ENCODE measurements at regions not wholly inside any gene's neighbourhood (a gene's known extent, or its start where the extent isn't known, plus 50 kb on each side); places are given as distances from the start of the nearest gene placed in this dataset.

DNA sequence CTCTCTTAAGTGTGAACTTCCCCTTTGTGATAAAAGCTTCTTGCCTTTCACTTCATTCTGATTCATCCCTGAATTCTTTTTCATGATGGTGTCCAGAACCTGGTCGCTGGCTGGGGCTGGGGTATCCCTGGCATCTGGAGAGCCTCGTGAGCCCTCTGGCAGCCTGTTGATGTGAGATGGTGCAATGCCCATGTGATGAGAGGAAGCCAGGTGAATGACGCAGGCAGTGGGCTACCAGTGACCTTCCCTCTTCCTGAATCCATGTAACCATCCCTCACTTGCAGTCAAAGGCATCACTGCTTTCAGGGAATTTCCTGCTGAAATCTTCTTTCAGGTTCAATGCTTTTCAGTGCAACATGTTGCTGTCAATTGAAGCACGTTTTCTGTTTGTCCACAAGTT, 158.6 kb upstream of the SLC10A2 start:
- no peak for DNase-seq (ENCODE audit: low read depth, low spot score)

DNA sequence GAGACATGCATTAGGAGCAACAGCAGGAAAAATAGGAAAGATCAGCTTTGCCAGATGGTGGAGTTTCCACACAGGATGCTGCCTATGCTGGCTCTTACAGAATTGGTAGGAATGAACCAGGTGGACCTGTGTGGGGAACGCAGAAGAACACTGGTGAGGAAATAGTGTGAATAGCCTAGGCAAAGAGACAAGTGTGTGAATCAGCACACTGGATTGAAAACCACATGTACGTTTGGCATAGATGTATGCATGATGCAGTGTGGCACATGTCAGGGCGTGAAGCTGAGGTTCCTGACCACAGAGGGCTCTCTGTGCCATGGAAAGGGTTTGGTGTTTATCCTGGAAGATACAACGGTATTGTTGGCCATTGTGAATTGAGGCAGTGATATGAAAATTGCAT, 156.5 kb upstream of the SLC10A2 start:
- DNase-seq (ENCODE audit: low read depth, low spot score), result no peak

DNA sequence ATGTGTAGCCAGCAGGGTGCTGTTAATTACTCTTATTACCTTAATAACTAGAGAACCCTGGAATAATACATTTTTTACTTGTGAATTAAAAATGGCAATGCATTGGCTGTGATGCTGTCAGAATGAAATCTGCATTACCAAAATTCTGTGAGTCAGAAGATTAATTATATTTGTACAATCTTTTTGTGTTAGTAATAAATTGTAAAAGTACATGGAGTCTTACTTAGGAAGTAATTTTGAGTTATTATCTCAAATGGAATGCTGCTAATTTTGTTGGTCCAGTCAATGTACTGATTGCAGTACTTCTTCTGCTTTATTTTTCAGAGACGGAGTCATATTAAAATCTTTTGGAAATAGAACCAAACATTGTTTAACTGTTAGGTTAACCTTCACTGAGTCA, 152.0 kb upstream of the SLC10A2 start:
- DNase-seq (ENCODE audit: low read depth, low spot score), result no peak

DNA sequence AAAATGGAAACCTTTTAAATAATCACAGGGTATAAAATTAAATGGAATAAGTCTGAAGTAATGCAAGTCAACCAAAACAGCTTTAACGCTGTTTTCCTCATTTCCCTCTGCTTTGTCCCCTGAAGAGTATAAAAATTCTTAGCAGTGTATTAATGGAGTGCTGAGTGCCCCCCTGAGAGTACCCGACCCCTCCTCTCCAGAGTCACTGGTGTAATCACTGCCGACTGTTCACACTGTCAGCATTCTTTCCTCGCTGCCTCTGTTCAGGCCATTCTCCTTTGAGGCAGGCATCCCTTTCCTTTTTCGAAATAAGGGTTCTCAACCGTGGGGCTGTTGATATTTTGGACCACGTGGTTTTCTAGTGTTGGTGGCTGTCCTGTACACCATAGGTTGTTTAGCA, 146.9 kb upstream of the SLC10A2 start:
- no peak for DNase-seq (ENCODE audit: low read depth, low spot score)

DNA sequence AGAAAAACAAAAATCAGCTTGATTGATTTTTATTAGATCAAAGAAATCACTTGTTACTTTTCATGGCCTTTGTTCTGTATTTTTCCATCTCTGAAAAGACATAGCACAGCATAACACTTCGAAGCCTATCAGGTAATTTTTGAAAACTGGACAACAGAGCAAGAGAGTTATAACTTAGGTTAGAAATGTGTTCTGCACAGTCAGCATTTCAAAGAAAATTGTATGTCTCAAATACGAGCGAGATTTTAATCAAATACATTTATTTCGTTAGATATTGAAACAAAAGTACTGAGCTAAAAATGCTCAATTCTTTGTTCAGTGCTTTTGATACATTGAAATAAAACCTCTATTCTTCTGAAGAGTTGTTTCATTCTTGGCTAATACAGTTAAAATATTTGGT, 144.1 kb upstream of the SLC10A2 start:
- no peak for DNase-seq (ENCODE audit: low read depth, low spot score)

DNA sequence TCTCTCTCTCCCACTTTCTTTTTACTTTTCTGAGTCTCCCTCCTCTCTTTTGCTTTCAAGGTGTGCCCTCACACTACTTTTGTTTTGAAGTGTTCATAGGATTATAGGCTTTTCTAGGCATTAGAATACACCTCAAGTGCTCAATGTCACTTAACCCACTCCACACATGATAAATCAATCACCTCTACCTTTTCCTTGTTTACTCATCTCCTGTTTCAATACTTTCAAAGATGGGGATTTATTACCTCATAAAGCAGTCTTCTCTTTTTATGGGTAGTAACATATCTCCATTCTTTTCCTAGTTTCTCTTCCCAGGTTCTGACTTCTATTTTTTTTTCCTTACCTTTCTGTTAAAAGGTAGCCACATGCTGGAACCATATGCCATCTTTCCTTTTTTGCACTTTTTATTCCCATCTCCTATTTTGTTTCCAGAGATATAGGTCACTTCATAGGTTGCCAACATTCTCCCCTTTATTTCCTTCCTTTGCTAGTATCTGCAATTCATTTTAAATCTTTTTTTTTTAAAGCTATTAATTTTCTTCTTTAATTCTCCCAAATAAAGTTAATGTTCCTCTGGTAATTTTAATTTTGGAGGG, 137.6 kb upstream of the SLC10A2 start:
- no peak for DNase-seq (ENCODE audit: low read depth, low spot score)

DNA sequence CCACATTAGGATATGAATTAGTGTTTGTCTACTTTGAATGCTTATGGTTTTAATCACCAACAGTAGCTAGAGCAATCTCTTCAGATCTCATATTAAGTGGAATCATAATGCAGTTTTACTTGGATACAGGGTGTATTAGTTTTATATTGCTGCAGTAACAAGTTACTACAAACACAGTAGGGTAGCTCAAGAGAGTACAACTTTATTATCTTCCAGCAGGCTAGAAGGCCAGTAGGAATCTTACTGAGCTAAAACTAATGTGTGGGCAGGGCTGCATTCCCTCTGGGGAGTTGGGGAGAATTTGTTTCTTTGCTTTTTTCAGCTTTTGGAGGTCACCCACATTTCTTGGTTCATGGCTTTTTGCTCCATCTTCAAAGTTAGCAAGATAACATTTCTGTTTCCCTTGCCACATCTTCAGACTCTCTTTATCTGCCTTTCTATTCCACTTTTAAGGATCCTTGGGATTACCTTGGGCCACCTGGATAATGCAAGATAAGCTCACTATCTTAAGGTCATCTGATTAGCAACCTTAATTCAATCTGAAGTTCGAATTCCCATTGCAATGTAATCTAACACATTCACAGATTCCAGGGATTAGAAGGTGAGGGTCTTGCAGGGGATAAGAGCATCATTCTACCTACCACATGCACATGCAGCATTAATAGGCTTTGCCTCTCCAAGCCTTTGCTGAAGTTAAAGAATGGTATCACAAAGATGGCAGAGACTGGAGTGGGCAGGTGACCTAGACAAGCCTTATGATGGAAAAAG, 134.1 kb upstream of the SLC10A2 start:
- DNase-seq (ENCODE audit: low read depth, low spot score), result no peak

DNA sequence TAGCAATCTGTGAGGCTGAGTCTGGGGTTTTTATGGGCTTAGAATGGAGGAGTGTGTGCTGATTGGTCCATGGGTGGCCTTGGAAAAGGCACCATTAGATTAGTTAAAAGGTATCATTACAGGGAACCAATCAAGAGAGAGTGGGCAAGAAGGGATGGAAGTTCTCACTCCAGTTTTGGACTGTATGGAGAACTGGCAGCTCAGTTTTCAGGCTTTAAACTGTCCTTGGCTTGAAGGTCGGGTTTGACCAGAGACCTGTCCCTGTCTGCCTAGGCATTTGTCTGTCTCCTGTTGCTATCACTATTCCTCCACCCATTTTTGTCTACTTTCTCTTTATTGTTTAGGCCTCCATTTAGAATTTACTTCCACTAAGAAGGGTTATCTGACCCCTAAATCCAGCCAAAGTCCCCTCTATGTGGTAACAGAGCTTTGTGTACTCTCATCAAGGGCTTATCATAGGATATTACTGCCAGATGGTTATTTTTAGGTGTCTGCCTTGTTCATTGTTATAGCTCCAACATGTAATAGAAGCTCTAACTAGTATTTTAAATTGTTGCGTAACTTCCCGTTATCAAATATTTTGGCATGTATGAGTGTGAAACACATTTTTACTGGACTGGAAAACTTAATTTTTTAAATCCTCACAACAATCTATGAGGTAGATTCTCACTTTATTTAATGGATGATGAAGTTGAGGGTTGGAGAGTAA, 133.3 kb upstream of the SLC10A2 start:
- DNase-seq (ENCODE audit: low read depth, low spot score), result no peak

DNA sequence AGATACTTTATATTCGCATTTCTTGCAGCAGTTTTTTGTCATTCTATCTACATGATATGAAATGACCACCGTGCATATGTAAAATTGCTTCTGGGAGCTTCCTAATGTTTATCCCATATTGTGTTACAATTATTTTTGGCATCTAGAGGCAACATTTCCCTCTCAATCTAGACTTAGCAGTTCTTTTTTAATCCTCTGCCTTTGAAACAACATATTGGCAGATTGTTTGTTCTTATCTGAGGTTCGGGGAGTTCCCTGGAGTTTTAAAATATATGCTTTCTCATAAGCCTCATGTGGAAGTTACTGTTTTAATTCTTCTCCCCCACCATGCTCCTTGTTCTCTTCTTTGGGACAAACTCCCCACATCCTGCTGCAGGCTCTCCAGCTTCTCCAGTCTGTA, 130.1 kb upstream of the SLC10A2 start:
- no peak for DNase-seq (ENCODE audit: low read depth, low spot score)

DNA sequence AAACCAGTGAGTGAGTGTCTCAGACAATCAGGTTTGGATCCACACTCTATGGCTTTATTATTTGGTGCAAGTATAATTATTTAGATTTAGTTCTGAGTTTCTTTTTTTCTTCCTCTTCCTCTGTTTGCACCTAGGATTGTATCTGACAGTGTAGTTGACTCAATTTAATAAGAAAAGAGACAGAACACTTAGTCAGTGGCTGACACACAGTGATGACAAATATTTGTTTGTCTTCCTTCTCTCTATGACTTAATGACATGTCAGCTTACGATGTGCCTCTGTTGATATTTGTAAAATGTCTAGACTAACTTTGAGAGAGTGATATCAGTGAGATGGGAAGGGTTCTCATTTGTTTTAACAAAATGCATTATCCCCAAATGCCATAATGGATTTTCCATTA, 129.5 kb upstream of the SLC10A2 start:
- DNase-seq (ENCODE audit: low read depth, low spot score), result no peak

DNA sequence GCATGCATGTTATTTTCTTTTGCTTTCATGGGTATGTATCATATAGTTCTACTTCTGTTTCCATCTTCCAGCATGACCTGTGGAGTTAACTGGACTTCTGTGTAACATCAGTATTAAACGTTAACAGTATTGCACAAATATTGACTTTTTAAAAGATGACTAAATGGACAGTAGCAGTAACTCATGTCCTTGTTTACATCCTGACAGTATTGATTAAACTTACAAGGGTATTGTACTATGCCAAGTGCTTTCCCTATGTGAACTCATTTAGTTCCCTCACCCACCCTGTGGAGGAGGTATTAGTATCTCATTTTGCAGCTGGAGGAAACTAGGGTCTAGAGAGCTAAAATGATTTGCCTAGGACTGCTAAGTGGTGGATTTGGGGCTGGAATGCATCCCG, 128.7 kb upstream of the SLC10A2 start:
- DNase-seq (ENCODE audit: low read depth, low spot score), result no peak

DNA sequence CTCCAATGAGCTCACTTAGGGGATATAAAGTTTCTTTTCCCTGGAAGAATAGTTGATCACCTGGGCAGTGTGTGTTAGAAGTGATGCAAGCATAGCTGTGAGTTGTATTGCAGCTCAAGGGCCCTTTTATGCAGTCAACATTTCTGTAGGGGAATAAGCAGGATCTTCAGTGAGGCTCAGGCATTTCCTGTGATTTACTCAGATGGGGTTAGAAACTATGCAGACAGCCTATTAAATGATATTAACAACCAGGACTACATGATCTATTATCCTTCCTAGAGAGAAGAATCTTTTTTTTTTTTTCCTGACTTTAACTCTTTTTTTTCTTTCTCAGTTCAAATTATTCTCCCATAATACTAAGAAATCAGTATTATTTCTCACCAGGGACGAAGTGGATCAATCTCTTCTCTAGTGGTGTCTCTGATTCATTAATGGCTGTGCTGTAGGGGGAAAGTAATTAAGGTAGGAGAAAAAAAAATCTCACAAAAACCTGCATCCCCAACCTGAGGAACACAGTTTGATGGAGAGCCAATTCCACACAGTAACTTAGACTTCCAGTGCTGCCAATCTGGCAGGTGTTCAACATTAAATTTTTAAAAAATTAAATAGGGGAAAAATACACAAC, 126.4 kb upstream of the SLC10A2 start:
- DNase-seq (ENCODE audit: low read depth, low spot score), result no peak

DNA sequence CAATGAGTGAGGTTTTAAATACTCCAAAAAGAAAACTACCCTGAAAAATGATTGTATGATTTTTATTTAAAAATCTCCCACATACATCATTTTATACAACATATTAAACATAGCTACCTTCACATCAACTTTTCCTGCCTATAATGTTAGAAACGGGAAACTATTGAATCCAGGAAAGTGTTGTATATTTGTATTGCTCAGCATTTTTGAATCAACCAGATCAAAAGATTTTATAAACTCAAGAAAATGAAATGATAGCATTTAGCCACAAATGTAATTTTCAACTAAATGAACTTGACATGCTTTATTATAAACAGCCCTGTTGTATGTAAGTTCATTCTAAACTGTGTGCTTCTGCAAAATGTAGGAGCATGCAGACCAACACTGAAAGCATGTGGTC, 124.6 kb upstream of the SLC10A2 start:
- DNase-seq (ENCODE audit: low read depth, low spot score), result no peak

DNA sequence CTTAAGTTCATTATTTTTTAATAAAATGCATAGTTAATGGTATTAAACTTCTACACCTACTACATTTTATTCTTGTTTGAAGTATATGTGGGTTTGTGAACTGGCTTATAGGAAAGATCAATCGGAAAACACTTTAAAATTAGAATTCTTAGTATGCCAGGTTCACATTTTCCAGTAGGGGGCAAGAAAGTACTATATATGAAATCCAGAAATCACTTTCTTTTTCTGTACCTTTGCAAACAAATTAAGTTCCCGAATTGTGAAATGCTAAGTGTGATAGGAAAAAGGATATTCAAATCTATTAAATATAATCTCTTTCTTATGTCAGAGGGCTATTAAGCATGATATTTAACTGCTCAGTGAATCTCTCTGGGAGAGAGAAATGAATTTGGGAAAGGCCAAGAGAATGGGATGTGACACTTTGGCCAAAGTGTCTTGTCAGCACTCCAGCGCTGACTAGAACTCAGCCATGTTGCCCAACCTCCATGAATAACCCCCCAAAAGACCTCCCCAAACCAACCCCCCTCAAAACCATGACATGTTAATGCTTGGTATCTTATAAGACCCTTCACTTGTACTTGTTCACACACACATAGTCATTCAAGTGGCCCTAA, 122.6 kb upstream of the SLC10A2 start:
- no peak for DNase-seq (ENCODE audit: low read depth, low spot score)

DNA sequence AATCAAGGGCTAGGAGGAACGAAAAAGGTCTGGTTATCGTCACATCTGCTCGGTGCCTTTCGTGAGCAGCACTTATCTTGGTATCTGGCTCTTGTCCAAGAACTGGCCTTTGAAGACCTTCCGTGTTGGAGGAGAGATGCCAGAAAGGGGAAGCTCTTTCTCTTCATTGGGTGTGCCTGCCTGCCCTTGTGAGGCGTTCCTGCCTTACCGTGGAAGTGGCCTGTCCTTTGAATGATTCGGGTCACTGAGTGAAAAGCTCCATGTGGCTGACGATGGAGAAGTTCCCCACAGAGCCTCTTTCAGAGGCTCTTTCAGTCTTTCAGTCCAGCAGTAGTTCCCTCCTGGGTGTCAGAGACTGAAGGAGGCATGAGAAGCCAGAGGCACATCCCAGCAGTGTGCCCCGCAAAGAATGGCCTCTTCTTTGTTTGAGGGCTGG, 121.5 kb upstream of the SLC10A2 start:
- DNase-seq (ENCODE audit: low read depth, low spot score), result peak; percentile 73

DNA sequence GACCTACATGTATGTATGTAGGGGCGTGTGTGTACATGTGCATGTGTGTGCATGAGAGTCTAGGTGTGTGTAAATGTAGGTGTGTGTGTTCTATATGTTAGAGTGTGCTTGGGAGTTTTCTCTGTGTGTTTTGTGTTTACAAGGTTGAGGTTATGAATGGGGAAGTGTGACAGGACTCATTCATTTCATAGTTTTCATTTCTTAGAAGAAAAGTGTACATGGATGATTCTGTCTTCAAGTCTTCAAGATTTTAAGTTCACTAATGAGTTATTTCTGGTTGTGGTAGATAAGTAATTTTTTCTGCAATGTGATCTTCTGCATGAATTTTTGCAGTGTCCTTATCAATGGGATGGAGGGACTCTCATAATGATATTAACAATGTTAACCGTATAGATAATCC, 118.2 kb upstream of the SLC10A2 start:
- no peak for DNase-seq (ENCODE audit: low read depth, low spot score)

DNA sequence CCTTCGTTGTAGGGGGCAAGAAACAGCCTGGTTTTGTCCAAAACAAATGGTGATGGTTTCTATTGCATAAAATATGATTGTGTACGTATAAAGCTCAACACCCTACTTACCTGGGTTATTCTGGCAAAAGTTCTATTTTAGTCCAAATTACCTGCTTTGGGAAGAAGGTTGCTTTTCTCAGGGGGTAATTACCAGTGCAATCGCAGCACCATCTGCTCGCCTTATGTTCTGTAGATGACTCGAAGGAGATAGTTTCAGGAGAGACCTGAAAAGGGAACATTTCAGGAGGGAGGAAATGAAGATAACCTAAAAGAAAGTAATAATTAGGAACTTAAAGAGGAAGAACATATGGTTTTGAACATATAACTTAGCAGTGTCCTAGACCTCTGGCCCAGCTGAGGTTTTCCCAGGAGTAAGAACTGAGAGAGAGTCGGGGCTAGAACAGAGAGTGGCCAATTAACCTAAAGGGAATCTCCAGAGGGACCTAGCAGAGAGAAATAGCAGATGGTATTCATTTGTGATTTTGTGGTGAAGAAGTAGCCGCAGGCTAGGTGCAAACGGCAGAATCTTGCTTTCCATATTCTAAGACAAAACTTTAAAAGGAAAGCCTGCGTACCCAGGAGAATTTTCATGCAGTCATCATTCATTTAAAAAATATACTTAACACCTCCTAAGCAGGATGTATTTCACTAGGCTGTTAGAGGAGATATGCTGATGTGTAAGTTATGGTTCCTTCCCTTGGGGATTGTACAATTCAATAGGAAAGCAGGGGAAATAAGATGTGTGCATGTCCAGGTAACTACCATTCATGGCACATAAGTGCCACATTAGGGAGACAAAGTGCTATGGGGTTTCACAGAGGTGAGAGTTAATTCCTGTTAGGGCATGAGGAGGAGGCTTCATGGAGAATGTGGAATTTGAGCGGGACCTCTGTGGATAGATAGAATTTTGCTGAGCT, 113.0 kb upstream of the SLC10A2 start:
- DNase-seq (ENCODE audit: low read depth, low spot score), result no peak

DNA sequence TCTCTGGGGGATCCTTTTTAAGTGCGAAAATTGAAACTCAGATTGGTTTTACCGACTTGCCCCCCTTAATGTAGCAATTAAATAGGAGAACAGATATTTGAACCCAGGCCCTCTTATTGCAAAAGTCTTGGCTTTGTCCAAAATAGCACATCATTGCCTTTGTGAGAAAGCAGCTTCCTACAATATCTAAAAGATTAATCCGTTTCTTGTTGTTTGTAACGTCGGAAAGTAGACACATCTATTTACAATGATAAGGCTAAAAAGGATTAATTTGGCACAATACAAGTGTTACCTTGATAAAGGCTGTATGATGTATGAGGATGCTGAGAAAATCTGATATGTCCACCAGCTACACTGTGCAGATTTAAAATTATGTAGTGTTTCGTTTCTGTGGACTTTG, 108.7 kb upstream of the SLC10A2 start:
- DNase-seq (ENCODE audit: low read depth, low spot score), result no peak

DNA sequence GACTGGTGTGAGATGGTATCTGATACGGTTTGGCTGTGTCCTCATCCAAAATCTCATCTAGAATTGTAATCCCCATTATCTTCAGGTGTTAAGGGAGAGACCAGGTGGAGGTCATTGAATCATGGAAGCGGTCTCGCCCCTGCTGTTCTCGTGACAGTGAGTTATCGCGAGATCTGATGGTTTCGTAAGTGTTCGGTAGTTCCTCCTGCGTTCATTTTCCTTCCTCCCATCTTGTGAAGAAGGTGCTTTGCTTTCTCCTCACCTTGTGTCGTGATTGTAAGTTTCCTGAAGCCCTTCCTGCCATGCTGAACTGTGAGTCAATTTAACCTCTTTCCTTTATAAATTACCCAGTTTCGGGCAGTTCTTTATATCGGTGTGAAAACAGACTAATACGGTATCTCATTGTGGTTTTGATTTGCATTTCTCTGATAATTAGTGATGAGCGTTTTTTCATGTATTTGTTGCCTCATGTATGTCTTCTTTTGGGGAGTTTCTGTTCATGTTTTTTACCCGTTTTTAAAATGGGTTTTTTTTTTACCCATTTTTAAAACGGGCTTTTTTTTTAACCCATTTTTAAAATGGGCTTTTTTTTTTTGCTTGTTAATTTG, 102.8 kb upstream of the SLC10A2 start:
- DNase-seq (ENCODE audit: low read depth, low spot score), result no peak

DNA sequence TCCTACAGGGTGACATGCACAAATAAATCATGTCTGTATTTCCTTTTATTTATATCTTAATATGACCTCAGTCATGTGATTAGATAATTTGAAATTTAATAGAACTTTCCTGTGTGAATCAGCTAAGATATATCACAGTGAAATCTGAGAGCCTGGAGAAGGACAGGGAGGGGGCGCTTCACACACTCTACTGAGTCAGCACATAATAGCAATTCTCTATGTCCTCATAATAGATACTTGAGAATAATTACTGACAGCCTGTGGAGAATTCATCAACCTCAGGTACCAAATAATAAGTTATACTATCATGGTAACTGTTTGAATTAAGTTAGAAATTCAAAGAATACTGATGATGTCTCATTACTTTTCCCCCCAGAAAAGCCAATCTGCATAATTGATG, 98.0 kb upstream of the SLC10A2 start:
- DNase-seq (ENCODE audit: low read depth, low spot score), result no peak

DNA sequence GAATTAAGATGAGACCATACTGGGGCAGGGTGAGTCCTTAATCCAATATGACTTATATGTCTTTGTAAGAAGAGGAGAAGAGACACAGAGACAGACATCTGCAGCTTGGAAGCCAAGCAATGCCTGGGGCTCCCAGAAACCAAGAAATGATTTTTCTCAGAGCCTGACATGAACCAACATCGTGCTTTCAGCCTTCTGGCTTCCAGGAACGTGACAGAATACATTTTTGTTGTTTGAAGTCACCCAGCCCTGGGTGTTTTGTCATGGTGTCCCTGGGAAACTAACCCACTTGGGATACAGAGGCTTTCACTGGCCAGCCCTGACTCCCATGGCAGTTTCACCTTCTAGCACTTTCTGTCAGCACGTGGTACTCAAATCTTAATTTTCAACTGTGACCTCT, 95.3 kb upstream of the SLC10A2 start:
- DNase-seq (ENCODE audit: low read depth, low spot score), result no peak

All from ELF-1 (cell line).